MCF 10A (cell line): ENCODE measurements at regions not wholly inside any gene's neighbourhood (a gene's known extent, or its start where the extent isn't known, plus 50 kb on each side); places are given as distances from the start of the nearest gene placed in this dataset.
"Not testable (repeated sequence)": the region's sequence is repeated elsewhere in the genome, so short reads cannot be mapped to it uniquely, and the experiment has no call there.

ENCODE experiments used
- BruUV-seq: library from RNA; stranded (reverse); fragments of 400-500 nt; replicated peaks from 2 replicates; lab custom pipeline; 2021; lab: Mats Ljungman, UMichigan
- CTCF ChIA-PET: fragments of 300-600 bp; sonication (Branson Sonifier 250); formaldehyde crosslinking; extraction: SDS; loops from one replicate; lab custom pipeline; 2021; ENCODE audit warnings: antibody characterized with exemption, inconsistent platforms; lab: Yijun Ruan, JAX
- POLR2A ChIA-PET: fragments of 300-600, 350-650 bp; sonication (Branson Sonifier 250); formaldehyde crosslinking; extraction: SDS; loops from one replicate; lab custom pipeline; 2020; ENCODE audit warnings: antibody characterized with exemption, inconsistent platforms; lab: Yijun Ruan, JAX
- DNase-seq: peaks from one replicate; pipeline ENCODE4 v3.0.0-alpha.2; 2018; ENCODE audit not compliant: unreplicated experiment
- H3K27ac Mint-ChIP-seq: one replicate; pipeline ENCODE4 v1.8.0; 2022; ENCODE audit warnings: mild to moderate bottlenecking, low read depth, mixed read lengths; ENCODE audit not compliant: unreplicated experiment
- H3K27me3 Mint-ChIP-seq: one replicate; pipeline ENCODE4 v1.8.0; 2022; ENCODE audit warnings: mixed read lengths; ENCODE audit not compliant: insufficient read depth, unreplicated experiment
- H3K36me3 Mint-ChIP-seq: one replicate; pipeline ENCODE4 v1.8.0; 2022; ENCODE audit warnings: mild to moderate bottlenecking, moderate library complexity, mixed read lengths; ENCODE audit not compliant: insufficient read depth, unreplicated experiment
- H3K4me1 Mint-ChIP-seq: one replicate; pipeline ENCODE4 v1.8.0; 2022; ENCODE audit warnings: mixed read lengths; ENCODE audit not compliant: insufficient read depth, unreplicated experiment
- H3K4me3 Mint-ChIP-seq: one replicate; pipeline ENCODE4 v1.8.0; 2022; ENCODE audit warnings: mild to moderate bottlenecking, moderate library complexity, mixed read lengths; ENCODE audit not compliant: unreplicated experiment
- H3K9me3 Mint-ChIP-seq: one replicate; pipeline ENCODE4 v1.8.0; 2022; ENCODE audit warnings: mixed read lengths; ENCODE audit not compliant: unreplicated experiment
- CTCF ChIP-seq: fragments of 200-600 bp; IDR thresholded peaks from one replicate; pipeline ENCODE4 v1.8.0; 2022; ENCODE audit warnings: antibody characterized with exemption, mild to moderate bottlenecking; ENCODE audit not compliant: unreplicated experiment
- intact Hi-C: fragments of 100-400 bp; cut with micrococcal nuclease; formaldehyde crosslinking; loops from 2 replicates; pipeline ENCODE4 v1.14.1; 2022

DNA sequence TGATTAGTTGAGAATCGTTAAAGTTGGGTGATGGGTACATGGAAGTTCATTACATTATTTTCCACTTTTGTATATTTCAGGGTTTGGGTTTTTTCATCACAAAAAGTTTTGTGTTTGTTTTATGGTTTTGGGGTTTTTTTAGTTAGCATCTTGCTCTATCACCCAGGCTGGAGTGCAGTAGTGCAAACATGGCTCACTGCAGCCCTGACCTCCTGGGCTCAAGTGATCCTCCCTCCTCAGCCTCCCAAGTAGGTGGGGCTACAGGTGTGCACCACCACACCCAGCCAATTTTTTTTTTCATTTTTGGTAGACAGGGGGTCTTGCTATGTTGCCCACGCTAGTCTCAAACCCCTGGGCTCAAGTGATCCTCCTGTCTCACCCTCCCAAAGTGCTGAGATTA, 100.1 kb upstream of the CHD2 start:
- peaks cover 27% of the 10 kb centered on the region for H3K4me1 Mint-ChIP-seq
- peaks cover 8% of the 10 kb centered on the region for H3K9me3 Mint-ChIP-seq
- DNase-seq: no peak
- no peak overlapping the region for H3K4me3 Mint-ChIP-seq
- peaks cover 4% of the 10 kb centered on the region for H3K36me3 Mint-ChIP-seq
- no TSS peak for BruUV-seq
- H3K27me3 Mint-ChIP-seq: no peaks in the 10 kb centered on the region
- ChIA-PET CTCF (interaction anchor here (1.3 kb wide), 2 partner anchors 108 to 154 kb away, joined by 4 to 6 read pairs; no protein-coding TSS in a partner anchor), POLR2A (interaction anchor here (2.2 to 14.2 kb wide), 6 partner anchors 9 to 117 kb away, joined by 13 to 847 read pairs (median 22); partner anchors contain the start of gene CHD2)
- no peak overlapping the region for H3K27ac Mint-ChIP-seq
- intact Hi-C loops: loop anchor here (5.0 kb wide), 1 partner anchor 278 kb away; no protein-coding TSS in a partner anchor
- no peak for TF ChIP-seq CTCF

DNA sequence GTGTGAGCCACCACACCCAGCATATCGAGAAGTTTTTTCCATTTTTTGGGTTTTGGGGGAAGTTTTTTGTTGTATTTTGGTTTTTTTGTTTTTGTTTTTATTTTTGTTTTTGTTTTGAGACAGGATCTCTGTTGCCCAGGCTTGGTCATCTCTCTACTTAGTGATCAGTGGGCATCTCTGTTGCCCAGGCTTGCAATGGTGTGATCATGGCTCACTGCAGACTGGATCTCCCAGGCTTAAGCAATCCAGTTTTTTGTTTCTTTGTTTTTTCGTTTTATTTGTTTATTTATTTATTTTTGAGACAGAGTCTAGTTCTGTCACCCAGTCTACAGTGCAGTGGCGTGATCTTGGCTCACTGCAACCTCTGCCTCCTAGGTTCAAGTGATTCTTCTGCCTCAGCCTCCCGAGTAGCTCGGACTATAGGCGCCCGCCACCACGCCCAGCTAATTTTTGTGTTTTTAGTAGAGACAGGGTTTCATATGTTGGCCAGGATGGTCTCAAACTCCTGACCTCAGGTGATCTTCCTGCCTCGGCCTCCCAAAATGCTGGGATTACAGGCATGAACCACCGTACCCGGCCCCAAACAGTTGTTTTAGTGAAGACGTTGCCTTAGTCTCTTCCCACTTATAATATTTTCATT, 99.6 kb upstream of the CHD2 start:
- peaks cover 27% of the 10 kb centered on the region for H3K4me1 Mint-ChIP-seq
- ChIA-PET CTCF (interaction anchor here (0.6 to 1.6 kb wide), 6 partner anchors 107 to 1480 kb away, joined by 3 to 6 read pairs (median 4); no protein-coding TSS in a partner anchor), POLR2A (interaction anchor here (0.7 to 14.2 kb wide), 9 partner anchors 10 to 141 kb away, joined by 3 to 1025 read pairs (median 13); partner anchors contain the start of gene CHD2)
- H3K27me3 Mint-ChIP-seq, DNase-seq, H3K27ac Mint-ChIP-seq, BruUV-seq, H3K36me3 Mint-ChIP-seq, H3K9me3 Mint-ChIP-seq, H3K4me3 Mint-ChIP-seq: not testable (repeated sequence)
- intact Hi-C loops: loop anchor here (5.0 kb wide), 1 partner anchor 278 kb away; no protein-coding TSS in a partner anchor

- Mint-ChIP-seq H3K27ac (peak overlapping the region; percentile 97), H3K4me3 (peak overlapping the region; percentile 50), H3K4me1 (peaks cover 28% of the 10 kb centered on the region)
- H3K27me3 Mint-ChIP-seq, H3K36me3 Mint-ChIP-seq, H3K9me3 Mint-ChIP-seq, BruUV-seq: not testable (repeated sequence)
- intact Hi-C loops: loop anchor here (5.0 kb wide), 1 partner anchor 279 kb away; no protein-coding TSS in a partner anchor
- DNase-seq: peak; percentile 76
- CTCF ChIA-PET: interaction anchor here (0.6 to 1.6 kb wide), 10 partner anchors 30 to 1480 kb away, joined by 3 to 6 read pairs (median 4); no protein-coding TSS in a partner anchor
- POLR2A ChIA-PET: interaction anchor here (0.6 to 14.2 kb wide), 12 partner anchors 9 to 141 kb away, joined by 3 to 1025 read pairs (median 10); partner anchors contain the start of gene CHD2
Measured at GRCh38 chr15:92801056-92801773, 98.9 kb upstream of the CHD2 start.

DNA sequence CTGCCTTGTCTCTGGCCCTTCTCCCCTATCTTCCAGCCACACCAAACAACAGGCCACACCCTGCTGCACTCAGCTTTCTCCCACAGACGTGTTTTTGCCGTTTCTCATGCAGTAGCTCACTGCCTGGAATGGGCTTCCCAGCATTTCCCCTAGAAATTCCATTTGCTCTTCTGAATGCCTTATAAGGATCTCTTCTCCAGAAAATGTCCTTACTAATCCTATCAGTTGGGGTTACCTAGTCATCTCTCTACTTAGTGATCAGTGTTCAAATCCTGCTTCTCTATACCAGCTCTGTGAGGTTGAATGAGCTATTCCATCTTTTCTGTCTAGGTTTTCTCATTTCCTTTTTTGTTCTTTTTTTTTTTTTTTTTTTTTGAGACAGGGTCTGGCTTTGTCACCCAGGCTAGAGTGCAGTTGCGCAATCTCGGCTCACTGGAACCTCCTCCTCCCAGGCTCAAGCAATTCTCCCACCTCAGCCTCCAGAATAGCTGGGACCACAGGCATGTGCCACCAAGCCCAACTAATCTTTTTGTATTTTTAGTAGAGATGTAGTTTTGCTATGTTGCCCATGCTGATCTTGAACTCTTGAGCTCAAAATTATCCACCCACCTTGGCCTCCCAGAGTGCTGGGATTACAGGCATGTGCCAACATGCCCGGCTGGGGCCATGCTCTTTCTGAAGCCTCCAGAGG, 98.2 kb upstream of the CHD2 start:
- peak overlapping the region; percentile 97 for H3K27ac Mint-ChIP-seq
- peaks cover 8% of the 10 kb centered on the region for H3K9me3 Mint-ChIP-seq
- intact Hi-C loops: loop anchor here (5.0 kb wide), 1 partner anchor 280 kb away; no protein-coding TSS in a partner anchor
- TF ChIP-seq CTCF: no peak
- CTCF ChIA-PET: interaction anchor here (0.6 to 1.8 kb wide), 9 partner anchors 19 to 135 kb away, joined by 3 to 6 read pairs (median 4); no protein-coding TSS in a partner anchor
- peaks cover 32% of the 10 kb centered on the region for H3K4me1 Mint-ChIP-seq
- no peaks in the 10 kb centered on the region for H3K27me3 Mint-ChIP-seq
- peaks cover 4% of the 10 kb centered on the region for H3K36me3 Mint-ChIP-seq
- peak; percentile 78 for DNase-seq
- BruUV-seq: no TSS peak
- POLR2A ChIA-PET: interaction anchor here (0.6 to 14.2 kb wide), 8 partner anchors 8 to 130 kb away, joined by 3 to 1025 read pairs (median 15); partner anchors contain the start of gene CHD2
- H3K4me3 Mint-ChIP-seq: peak overlapping the region; percentile 50
